Stimulated activated CD4-positive, alpha-beta T cell treated with anti-CD3 and anti-CD28 coated beads, Interleukin-1b, Interleukin-23, amount 100 ng/mL, for 24 hours (primary cell): ENCODE measurements at regions not wholly inside any gene's neighbourhood (a gene's known extent, or its start where the extent isn't known, plus 50 kb on each side); places are given as distances from the start of the nearest gene placed in this dataset.
"Not testable (repeated sequence)": the region's sequence is repeated elsewhere in the genome, so short reads cannot be mapped to it uniquely, and the experiment has no call there.

Source experiments
- DNase-seq, 4 experiments: peaks; one replicate each; pipeline ENCODE4 v3.0.0-alpha.2; 2020; ENCODE audit warnings: low read depth in 4 of 4, low spot score in 1 of 4

DNA sequence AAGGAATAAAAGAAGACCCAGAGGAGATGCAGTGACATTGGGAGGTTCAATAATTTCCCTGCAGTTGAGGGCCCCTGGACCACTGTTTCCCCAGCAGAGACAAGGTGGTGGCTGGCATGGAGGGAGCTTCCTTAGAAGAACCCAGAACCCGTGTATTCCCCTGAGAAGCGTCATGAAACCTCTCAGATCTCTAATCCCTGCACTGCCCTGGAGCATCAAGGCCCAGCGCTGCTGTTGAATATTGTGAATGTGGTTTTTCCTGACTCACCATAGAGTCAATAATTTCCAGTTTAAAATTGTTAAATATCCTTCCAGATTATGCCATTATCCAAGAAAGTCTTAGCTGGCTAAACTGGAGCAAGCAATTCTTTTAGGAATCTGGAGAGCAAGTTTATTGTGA lies 187.2 kb downstream of the LMLN start:
- not testable (repeated sequence) for DNase-seq

DNA sequence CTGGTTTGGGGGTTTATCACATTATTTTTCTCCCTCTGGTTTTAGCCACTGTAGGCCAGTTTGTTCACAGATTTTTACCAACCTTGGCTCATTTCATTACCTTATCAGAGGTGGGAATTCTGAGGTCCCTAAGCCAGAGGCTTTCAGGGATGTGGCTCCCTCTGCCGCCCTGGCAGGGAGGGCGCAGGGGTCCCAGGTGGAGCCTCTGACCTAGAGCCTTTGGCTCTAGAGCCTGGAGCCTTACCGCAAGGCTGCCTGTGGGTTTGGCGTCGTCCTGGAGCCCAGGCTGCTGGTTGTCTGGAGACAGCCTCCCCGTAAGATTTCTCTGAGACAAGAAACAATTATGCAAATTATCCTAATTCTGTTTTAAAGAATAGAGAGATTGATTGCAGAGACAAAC lies 188.0 kb downstream of the LMLN start:
- not testable (repeated sequence) for DNase-seq

DNA sequence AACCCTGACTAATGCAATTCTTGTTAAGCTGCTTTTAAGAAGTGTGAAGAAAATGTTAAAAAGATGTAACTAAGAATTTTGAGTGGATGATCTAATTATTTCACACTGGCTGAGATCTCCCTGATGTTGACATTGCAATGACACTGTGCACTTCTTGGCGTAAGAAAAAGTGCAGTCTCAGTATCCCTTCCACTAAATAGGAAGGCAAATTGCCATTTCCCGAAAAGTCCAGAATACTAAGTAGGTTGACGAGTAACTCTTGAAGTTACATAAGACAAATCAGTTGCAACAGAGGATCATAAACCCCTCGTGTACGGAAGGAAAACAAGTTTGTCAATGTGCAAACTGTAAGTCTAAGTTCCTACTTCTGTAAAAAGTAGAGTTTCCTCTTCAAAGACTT lies 189.9 kb downstream of the LMLN start:
- DNase-seq, result not testable (repeated sequence)

DNA sequence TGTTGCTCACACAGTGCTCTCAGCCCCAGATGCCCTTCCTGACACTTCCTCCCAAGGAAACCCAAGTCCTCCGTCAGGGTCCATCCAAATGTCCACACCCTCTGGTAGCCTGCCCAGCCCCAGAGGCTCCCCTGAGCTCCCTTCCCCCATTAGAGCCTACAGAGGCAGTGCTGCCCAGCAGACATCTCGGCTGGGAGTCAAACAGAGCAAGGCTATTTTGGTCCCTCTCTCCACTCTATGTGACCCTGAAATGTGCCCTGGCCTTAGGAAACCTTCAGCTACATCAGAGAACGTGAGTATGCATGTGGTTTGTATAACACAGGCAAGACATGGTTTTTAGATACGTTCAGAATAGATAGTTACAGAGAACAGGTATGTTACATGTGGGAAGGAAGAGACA lies 191.8 kb downstream of the LMLN start:
- DNase-seq, result not testable (repeated sequence)

DNA sequence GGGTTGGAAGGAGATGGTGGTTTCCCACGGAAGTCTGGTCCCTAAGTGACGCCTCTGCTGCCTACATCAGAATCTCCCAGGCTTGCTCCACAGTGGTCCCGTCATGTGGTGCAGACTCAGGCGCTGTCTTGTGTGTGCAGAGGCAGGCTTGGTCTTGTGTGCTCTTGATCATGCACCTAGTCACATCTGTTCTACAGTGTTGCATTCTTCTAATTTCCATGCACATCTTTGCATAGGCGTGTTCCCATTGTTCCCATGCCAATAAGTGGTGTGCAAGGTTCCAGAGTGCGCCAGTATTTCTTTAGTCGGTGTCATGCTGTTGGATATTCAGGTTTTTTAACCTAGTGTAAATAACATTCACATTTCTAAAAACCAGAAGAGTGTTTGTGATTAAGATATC lies 195.8 kb downstream of the LMLN start:
- not testable (repeated sequence) for DNase-seq

DNA sequence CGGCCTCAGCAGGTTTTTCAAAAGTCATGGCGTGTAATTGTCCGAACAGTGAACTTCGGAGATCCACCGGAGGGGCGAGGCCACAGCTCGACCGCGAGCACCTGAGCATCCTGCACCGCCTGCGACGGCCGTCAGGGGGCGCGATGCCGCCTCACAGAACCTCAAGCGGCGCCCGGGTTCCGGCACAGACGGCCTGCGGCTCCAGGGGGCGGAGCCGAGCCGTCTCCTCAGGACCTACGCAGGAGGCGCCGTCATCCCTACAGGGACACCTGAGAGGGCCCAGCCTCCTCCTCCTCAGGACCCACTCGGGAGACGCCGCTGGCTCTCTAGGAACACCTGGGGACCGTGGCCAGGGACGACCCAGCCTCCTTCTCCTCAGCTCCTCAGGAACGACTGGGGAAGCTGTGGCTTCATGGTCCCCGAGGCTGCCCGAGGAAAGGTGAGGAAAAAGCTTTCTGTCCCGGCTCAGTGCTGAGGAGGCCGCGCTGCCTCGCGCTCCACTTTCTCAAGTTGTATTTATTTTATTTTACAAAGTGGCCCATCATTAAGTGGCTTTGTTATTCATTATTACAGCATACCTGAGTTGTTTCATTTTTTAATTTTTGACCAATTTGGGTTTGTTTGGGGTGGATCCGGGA lies 197.3 kb downstream of the LMLN start:
- DNase-seq, result not testable (repeated sequence)

DNA sequence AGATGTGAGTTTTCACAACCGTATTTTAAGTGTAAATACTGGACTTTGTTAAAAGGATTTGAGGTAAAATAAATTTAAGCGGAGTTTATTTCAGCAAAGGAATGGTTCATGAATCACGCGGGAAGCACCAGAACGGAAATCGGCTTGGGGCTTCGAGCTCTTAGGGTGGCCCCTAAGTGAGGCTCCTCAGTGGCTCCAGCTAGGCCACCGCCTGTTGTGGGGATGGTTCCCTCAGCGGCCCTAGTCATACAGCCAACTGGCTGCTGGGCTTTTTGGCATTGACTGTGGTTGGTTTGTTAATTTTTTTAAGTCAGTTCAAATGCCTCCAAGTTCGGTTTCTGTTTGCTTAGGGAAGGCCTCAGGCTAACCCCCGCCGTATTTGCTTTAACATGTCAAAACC lies 198.0 kb downstream of the LMLN start:
- not testable (repeated sequence) for DNase-seq

DNA sequence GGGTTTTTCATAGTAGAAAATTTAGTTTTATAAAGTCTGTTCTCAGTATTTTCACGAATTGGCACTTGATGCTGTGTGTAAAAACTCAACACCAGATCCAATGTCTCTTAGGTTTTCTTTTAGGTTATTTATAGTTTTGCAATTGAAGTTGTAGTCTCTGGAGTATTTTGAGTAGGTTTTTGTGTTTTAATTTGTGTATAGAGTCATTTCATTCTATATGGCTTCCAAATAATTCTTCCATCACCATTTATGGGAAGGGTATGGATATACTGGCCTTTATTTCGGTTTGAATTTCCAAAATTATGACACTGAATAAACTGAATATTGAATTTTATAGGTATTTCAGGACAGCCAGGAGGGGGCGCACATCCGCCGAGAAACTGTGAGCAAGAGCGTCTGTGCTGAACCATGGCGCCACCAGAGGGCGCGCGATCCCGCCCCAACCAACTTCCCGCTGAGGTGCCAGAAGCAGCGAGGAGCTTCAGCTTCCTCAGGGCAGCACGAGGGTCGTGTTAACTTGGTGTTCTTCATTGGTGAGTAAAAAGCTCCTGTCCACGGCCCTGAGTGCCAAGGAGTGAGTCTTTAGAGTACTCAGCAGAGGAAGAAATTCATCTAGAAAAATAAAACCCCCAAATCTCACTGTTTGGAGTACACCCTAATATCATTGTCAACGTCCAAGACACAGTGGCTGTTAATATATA lies 207.5 kb downstream of the LMLN start:
- peak; percentile 18 to 55 (median 50) for DNase-seq

DNA sequence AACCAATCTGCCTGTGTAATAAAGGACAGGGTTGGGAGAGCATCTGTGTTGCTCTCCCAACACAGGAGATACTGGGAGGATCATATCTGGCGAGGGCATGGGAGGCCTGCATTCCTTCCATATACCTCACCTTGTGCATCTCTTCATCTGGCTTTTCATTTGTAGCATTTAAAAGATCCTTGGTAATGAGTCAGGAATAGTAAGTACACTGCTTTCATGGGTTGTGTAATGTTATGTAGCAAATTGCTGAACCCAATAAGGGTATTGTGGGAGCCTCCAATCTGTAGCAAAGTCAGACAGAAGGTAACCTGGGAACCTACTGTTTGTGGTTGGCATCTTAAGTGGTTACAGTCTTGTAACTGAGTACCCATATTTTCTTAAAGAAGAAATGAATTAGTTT lies 210.8 kb downstream of the LMLN start:
- not testable (repeated sequence) for DNase-seq

DNA sequence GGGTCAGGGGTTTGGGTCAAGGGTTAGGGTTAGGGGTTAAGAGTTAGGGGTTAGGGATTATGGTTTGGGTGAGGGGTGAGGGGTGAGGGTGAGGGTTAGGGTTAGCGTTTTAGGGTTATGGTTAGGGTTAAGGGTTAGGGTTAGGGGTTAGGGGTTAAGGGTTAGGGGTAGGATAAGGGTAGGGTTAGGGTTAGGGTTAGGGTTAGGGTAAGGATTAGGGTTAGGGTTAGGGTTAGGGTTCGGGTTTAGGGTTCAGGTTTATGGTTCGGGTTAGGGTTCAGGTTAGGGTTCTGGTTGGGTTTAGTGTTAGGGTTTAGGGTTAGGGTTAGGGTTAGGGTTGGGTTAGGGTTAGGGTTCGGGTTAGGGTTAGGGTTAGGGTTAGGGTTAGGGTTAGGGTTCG lies 213.1 kb downstream of the LMLN start:
- not testable (repeated sequence) for DNase-seq

DNA sequence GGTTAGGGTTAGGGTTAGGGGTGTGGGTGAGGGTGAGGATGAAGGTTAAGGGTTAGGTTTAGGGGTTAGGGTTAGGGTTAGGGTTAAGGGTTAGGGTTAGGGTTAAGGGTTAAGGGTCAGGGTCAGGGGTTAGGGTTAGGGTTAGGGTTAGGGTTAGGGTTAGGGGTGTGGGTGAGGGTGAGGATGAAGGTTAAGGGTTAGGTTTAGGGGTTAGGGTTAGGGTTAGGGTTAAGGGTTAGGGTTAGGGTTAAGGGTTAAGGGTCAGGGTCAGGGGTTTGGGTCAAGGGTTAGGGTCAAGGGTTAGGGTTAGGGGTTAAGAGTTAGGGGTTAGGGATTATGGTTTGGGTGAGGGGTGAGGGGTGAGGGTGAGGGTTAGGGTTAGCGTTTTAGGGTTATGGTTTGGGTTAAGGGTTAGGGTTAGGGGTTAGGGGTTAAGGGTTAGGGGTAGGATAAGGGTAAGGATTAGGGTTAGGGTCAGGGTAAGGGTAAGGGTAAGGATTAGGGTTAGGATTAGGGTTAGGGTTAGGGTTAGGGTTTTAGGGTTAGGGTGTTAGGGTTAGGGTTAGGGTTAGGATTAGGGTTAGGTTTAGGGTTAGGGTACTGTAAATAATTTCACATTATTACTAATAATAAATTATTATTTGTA lies 214.0 kb downstream of the LMLN start:
- DNase-seq, result not testable (repeated sequence)
